ENCODE measurements at regions not wholly inside any gene's neighbourhood (a gene's known extent, or its start where the extent isn't known, plus 50 kb on each side); places are given as distances from the start of the nearest gene placed in this dataset.

GRCh38 chr20:3314391-3314790 is 75.4 kb upstream of the SLC4A11 start:
- H3K9me3 ChIP-seq (ENCODE audit: low read depth, low read length, poor library complexity, severe bottlenecking) = no peaks in the 10 kb centered on the region
- intact Hi-C loops (cut with micrococcal nuclease; ENCODE audit: unreplicated experiment) = no loop called here
- H3K36me3 ChIP-seq (ENCODE audit: insufficient read depth, low read length, poor library complexity, severe bottlenecking) = no peaks in the 10 kb centered on the region

GRCh38 chr20:3313683-3314065 is 74.7 kb upstream of the SLC4A11 start:
- H3K36me3 ChIP-seq (ENCODE audit: insufficient read depth, low read length, poor library complexity, severe bottlenecking) = no peaks in the 10 kb centered on the region
- no TSS peak for BruUV-seq (replicated peaks)
- H3K9me3 ChIP-seq (ENCODE audit: low read depth, low read length, poor library complexity, severe bottlenecking) = no peaks in the 10 kb centered on the region
- intact Hi-C loops (cut with micrococcal nuclease; ENCODE audit: unreplicated experiment) = no loop called here
- peak overlapping the region; percentile 56 for H3K27ac ChIP-seq (ENCODE audit: low read depth, low read length, poor library complexity, severe bottlenecking)
- no peak for DNase-seq (ENCODE audit: low spot score)
- no peak overlapping the region for H3K4me3 ChIP-seq (ENCODE audit: low read depth, low read length, poor library complexity, severe bottlenecking)
- no peaks in the 10 kb centered on the region for H3K27me3 ChIP-seq (replicated peaks; ENCODE audit: insufficient read depth, low read depth, low read length, poor library complexity)
- TF ChIP-seq CTCF (conservative IDR thresholded peaks at IDR 0.05; ENCODE audit: low read depth, low read length) = no peak
- no peak for TF ChIP-seq EZH2 (IDR thresholded peaks at IDR 0.05; ENCODE audit: borderline replicate concordance, low read depth, low read length, poor library complexity, severe bottlenecking)
- peaks cover 15% of the 10 kb centered on the region for H3K4me1 ChIP-seq (ENCODE audit: insufficient read depth, low read length, poor library complexity, severe bottlenecking)
- CTCF ChIA-PET = no interaction called here
- POLR2A ChIA-PET (ENCODE audit: low non-redundant PET) = no interaction called here

More at GRCh38 chr20:3314391-3314790, 75.4 kb upstream of the SLC4A11 start:
- no peaks in the 10 kb centered on the region for H3K27me3 ChIP-seq (replicated peaks; ENCODE audit: insufficient read depth, low read depth, low read length, poor library complexity)
- POLR2A ChIA-PET (ENCODE audit: low non-redundant PET) = no interaction called here
- H3K27ac ChIP-seq (ENCODE audit: low read depth, low read length, poor library complexity, severe bottlenecking) = no peak overlapping the region
- TF ChIP-seq CTCF (conservative IDR thresholded peaks at IDR 0.05; ENCODE audit: low read depth, low read length) (no peak), EZH2 (IDR thresholded peaks at IDR 0.05; ENCODE audit: borderline replicate concordance, low read depth, low read length, poor library complexity, severe bottlenecking) (no peak)
- peaks cover 15% of the 10 kb centered on the region for H3K4me1 ChIP-seq (ENCODE audit: insufficient read depth, low read length, poor library complexity, severe bottlenecking)
- CTCF ChIA-PET = no interaction called here
- BruUV-seq (replicated peaks) = no TSS peak
- H3K4me3 ChIP-seq (ENCODE audit: low read depth, low read length, poor library complexity, severe bottlenecking) = no peak overlapping the region
- no peak for DNase-seq (ENCODE audit: low spot score)

DNA sequence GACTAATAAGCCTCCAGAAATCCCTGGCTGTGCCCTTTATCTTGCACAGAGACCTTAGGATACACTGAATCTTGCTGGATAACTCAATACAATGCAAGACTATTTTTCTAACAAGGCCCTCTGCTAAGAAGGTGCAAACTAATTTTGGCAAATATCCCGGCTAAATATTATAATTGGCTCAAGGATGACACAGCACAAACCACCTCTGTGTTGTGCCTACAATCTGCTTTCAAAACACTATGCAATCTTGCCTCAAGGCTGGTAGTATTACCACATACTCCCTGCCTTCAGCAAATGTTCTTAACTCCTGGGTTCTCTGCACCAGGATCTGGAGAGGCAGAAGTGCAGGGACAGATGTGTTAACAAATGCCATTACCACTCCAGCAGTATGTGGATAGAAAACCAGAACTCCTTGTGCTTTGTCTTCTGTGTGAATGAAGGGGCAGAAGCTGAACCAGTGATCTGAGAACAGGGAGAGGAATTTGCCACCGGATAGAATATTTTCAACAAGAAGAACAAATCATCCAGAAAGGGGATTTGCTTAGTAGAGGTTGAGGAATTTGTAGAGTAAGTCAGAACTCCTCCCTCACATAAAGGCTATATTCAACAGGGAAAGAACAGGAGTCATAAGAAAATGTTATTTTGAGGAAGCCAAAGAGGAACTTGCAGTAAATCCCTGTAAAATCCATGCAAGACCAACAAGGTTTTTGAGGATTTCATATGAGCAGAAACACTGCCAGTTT is 74.1 kb upstream of the SLC4A11 start:
- no peaks in the 10 kb centered on the region for H3K27me3 ChIP-seq (replicated peaks; ENCODE audit: insufficient read depth, low read depth, low read length, poor library complexity)
- no TSS peak for BruUV-seq (replicated peaks)
- TF ChIP-seq EZH2 (IDR thresholded peaks at IDR 0.05; ENCODE audit: borderline replicate concordance, low read depth, low read length, poor library complexity, severe bottlenecking) = no peak
- TF ChIP-seq CTCF (conservative IDR thresholded peaks at IDR 0.05; ENCODE audit: low read depth, low read length) = no peak
- H3K36me3 ChIP-seq (ENCODE audit: insufficient read depth, low read length, poor library complexity, severe bottlenecking) = no peaks in the 10 kb centered on the region
- peak; percentile 60 for DNase-seq (ENCODE audit: low spot score)
- no peak overlapping the region for H3K4me3 ChIP-seq (ENCODE audit: low read depth, low read length, poor library complexity, severe bottlenecking)
- CTCF ChIA-PET = no interaction called here
- POLR2A ChIA-PET (ENCODE audit: low non-redundant PET) = no interaction called here
- peak overlapping the region; percentile 56 for H3K27ac ChIP-seq (ENCODE audit: low read depth, low read length, poor library complexity, severe bottlenecking)
- intact Hi-C loops (cut with micrococcal nuclease; ENCODE audit: unreplicated experiment) = no loop called here
- H3K9me3 ChIP-seq (ENCODE audit: low read depth, low read length, poor library complexity, severe bottlenecking) = no peaks in the 10 kb centered on the region
- H3K4me1 ChIP-seq (ENCODE audit: insufficient read depth, low read length, poor library complexity, severe bottlenecking) = peaks cover 15% of the 10 kb centered on the region

All from A673 (cell line).